GM12878 (cell line): ENCODE measurements at regions not wholly inside any gene's neighbourhood (a gene's known extent, or its start where the extent isn't known, plus 50 kb on each side); places are given as distances from the start of the nearest gene placed in this dataset.

ENCODE experiments used
- ATAC-seq: fragments of 200-7000 bp; cut with Tn5 transposase; 3 replicates; pipeline ENCODE4 v1.9.1; 2020; ENCODE audit warnings: mild to moderate bottlenecking, moderate library complexity
- BruUV-seq: library from RNA; stranded (reverse); fragments of 400-500 nt; replicated peaks from 2 replicates; lab custom pipeline; 2021; lab: Mats Ljungman, UMichigan
- CTCF ChIA-PET: fragments of 300-600 bp; sonication (Branson Sonifier 250); formaldehyde crosslinking; extraction: SDS; loops from one replicate; lab custom pipeline; 2021; ENCODE audit warnings: inconsistent platforms; lab: Yijun Ruan, JAX
- POLR2A ChIA-PET: fragments of 350-600 bp; formaldehyde crosslinking; extraction: SDS; loops from one replicate; lab custom pipeline; 2021; ENCODE audit warnings: inconsistent platforms; lab: Charles Lee
- RAD21 ChIA-PET: fragments of 300-600 bp; sonication (Branson Sonifier 250); formaldehyde crosslinking; loops from one replicate; lab custom pipeline; 2023; ENCODE audit warnings: antibody characterized with exemption; ENCODE audit not compliant: unreplicated experiment; lab: Charles Lee
- SMC1A ChIA-PET: fragments of 300-600 bp; sonication (Branson Sonifier 250); formaldehyde crosslinking; loops from one replicate; lab custom pipeline; 2023; ENCODE audit not compliant: unreplicated experiment, uncharacterized antibody; lab: Charles Lee
- DNase-seq: peaks from one replicate; pipeline ENCODE4 v3.0.0-alpha.2; 2011; ENCODE audit warnings: low read depth, low spot score
- FAIRE-seq: peaks from 3 replicates; lab custom pipeline; 2011; peaks lifted over from hg19 to GRCh38; lab: Jason Lieb, UNC
- H2AFZ ChIP-seq: 2 replicates; pipeline ENCODE4 v1.6.0; 2011; ENCODE audit warnings: low read depth, low read length, control low read depth; ENCODE audit not compliant: control insufficient read depth
- H3K27ac ChIP-seq: 2 replicates; pipeline ENCODE4 v1.5.1; 2011; ENCODE audit warnings: control low read depth; ENCODE audit not compliant: control insufficient read depth, insufficient read depth
- H3K27me3 ChIP-seq, 2 experiments: replicated peaks in 1 of 2; 2 replicates each; pipeline versions ENCODE4 v1.6.0 to v1.6.1; 2011; ENCODE audit warnings: low read length in 1 of 2; ENCODE audit not compliant: control insufficient read depth in 2 of 2, insufficient read depth in 2 of 2
- H3K36me3 ChIP-seq, 2 experiments: 2 replicates each; pipeline ENCODE4 v1.5.1; 2011; ENCODE audit warnings: low read length in 1 of 2; ENCODE audit not compliant: control insufficient read depth in 2 of 2, insufficient read depth in 2 of 2
- H3K4me1 ChIP-seq: 2 replicates; pipeline ENCODE4 v1.6.1; 2011; ENCODE audit warnings: mild to moderate bottlenecking, low read length, moderate library complexity, mixed read lengths; ENCODE audit not compliant: control insufficient read depth, insufficient read depth
- H3K4me2 ChIP-seq: 2 replicates; pipeline ENCODE4 v1.6.0; 2011; ENCODE audit warnings: control low read depth; ENCODE audit not compliant: control insufficient read depth, insufficient read depth
- H3K4me3 ChIP-seq: fragments of 200-600 bp; sonication (generic); 2 replicates; pipeline ENCODE4 v1.5.1; 2016
- H3K79me2 ChIP-seq: 2 replicates; pipeline ENCODE4 v1.6.0; 2011; ENCODE audit warnings: low read length; ENCODE audit not compliant: control insufficient read depth, insufficient read depth
- H3K9ac ChIP-seq: 2 replicates; pipeline ENCODE4 v1.8.0; 2011; ENCODE audit warnings: low read length, control low read depth, mixed read lengths; ENCODE audit not compliant: control insufficient read depth, insufficient read depth
- H3K9me3 ChIP-seq: replicated peaks from 3 replicates; pipeline ENCODE4 v1.5.1; 2011; ENCODE audit warnings: mild to moderate bottlenecking, low read length; ENCODE audit not compliant: control insufficient read depth, insufficient read depth
- H4K20me1 ChIP-seq: 2 replicates; pipeline ENCODE4 v1.6.0; 2011; ENCODE audit not compliant: control insufficient read depth, insufficient read depth
- ASH2L ChIP-seq: fragments of 300-600, 200-600 bp; sonication (generic); IDR thresholded peaks from 2 replicates; pipeline ENCODE4 v1.6.1; 2017; ENCODE audit warnings: low read depth, mild to moderate bottlenecking, borderline replicate concordance
- BCLAF1 ChIP-seq: fragments of 450-650 bp; IDR thresholded peaks from 2 replicates; pipeline ENCODE4 v1.6.1; 2017; ENCODE audit warnings: antibody characterized with exemption, mild to moderate bottlenecking, moderate library complexity
- CUX1 ChIP-seq: IDR thresholded peaks from 2 replicates; pipeline ENCODE4 v1.6.1; 2012; ENCODE audit warnings: improper control_type of control experiment, low read depth, low read length; ENCODE audit not compliant: insufficient replicate concordance
- E2F4 ChIP-seq: IDR thresholded peaks from 2 replicates; pipeline ENCODE4 v1.6.1; 2012; ENCODE audit warnings: low read depth, low read length, improper control_type of control experiment
- EGR1 ChIP-seq, 2 experiments: IDR thresholded peaks; 1 replicate in 1 of 2; 2 replicates in 1 of 2; pipeline ENCODE4 v1.6.1; 2011 to 2012; ENCODE audit warnings: low read depth in 2 of 2, low read length in 2 of 2, borderline replicate concordance in 1 of 2, mild to moderate bottlenecking in 1 of 2, moderate library complexity in 1 of 2
- ETV6 ChIP-seq, 2 experiments: fragments of 450-650 bp in 1 of 2; IDR thresholded peaks in 1 of 2; conservative IDR thresholded peaks in 1 of 2; 2 replicates each; pipeline ENCODE4 v1.6.1; 2014; ENCODE audit warnings: antibody characterized with exemption in 1 of 2, borderline replicate concordance in 1 of 2, low read depth in 1 of 2, mild to moderate bottlenecking in 1 of 2, moderate library complexity in 1 of 2
- JUNB ChIP-seq: IDR thresholded peaks from 2 replicates; pipeline ENCODE4 v1.6.1; 2016; ENCODE audit warnings: antibody characterized with exemption, mild to moderate bottlenecking
- MEF2B ChIP-seq: fragments of 450-650 bp; IDR thresholded peaks from 2 replicates; pipeline ENCODE4 v1.6.1; 2018; ENCODE audit warnings: mild to moderate bottlenecking, moderate library complexity; ENCODE audit not compliant: partially characterized antibody, poor library complexity, severe bottlenecking
- NR2C1 ChIP-seq: fragments of 450-650 bp; IDR thresholded peaks from 2 replicates; pipeline ENCODE4 v1.6.1; 2017; ENCODE audit warnings: antibody characterized with exemption, mild to moderate bottlenecking, moderate library complexity
- SUPT20H ChIP-seq: IDR thresholded peaks from 2 replicates; pipeline ENCODE4 v1.6.1; 2011; ENCODE audit warnings: low read depth, mild to moderate bottlenecking, low read length, moderate library complexity, borderline replicate concordance; ENCODE audit not compliant: control insufficient read depth
- YY1 ChIP-seq: IDR thresholded peaks from 2 replicates; pipeline ENCODE4 v1.6.1; 2011; ENCODE audit warnings: low read depth, mild to moderate bottlenecking, low read length
- WGBS: methylation state at CpG from one replicate; pipeline ENCODE4 v1.1.6; 2016; ENCODE audit warnings: low lambda C conversion rate; ENCODE audit not compliant: insufficient replicate concordance, insufficient coverage; ENCODE audit errors: missing lambda C conversion rate; 5-methylcytosine and 5-hydroxymethylcytosine counted together
- in situ Hi-C: fragments of 300-500 bp; cut with MboI; formaldehyde crosslinking; loops from 9 replicates; pipeline ENCODE4 v1.14.3; 2018; ENCODE audit warnings: mixed read lengths
- intact Hi-C: fragments of 100-400 bp; cut with micrococcal nuclease; formaldehyde crosslinking; loops from one replicate; pipeline ENCODE4 v1.14.2; 2022; ENCODE audit not compliant: unreplicated experiment

- TF ChIP-seq E2F4 (no peak), MEF2B (no peak), BCLAF1 (no peak), NR2C1 (no peak), YY1 (no peak), ETV6 (conservative IDR thresholded peaks at IDR 0.05 in 1 of 2, IDR thresholded peaks at IDR 0.05 in 1 of 2; ENCODE audit: borderline replicate concordance in 1 of 2, low read depth in 1 of 2) (no peak)
Measured at GRCh38 chr5:121175986-121176385, 675.7 kb upstream of the FTMT start (continued).

- BruUV-seq = no TSS peak
- ATAC-seq (no peak), DNase-seq (no peak), FAIRE-seq (no peak)
- Histone ChIP-seq H4K20me1 (no peaks in the 10 kb centered on the region), H3K9ac (no peak overlapping the region), H3K4me3 (no peak overlapping the region), H3K79me2 (no peaks in the 10 kb centered on the region), H3K36me3 (no peaks in the 10 kb centered on the region), H3K27ac (no peak overlapping the region), H3K27me3 (no peaks in the 10 kb centered on the region), H3K4me2 (no peak overlapping the region), H3K4me1 (no peaks in the 10 kb centered on the region), H3K9me3 (no peaks in the 10 kb centered on the region), H2AFZ (no peak overlapping the region)
- ChIA-PET POLR2A (no interaction called here), SMC1A (no interaction called here), CTCF (no interaction called here), RAD21 (no interaction called here)
- intact Hi-C loops = no loop called here
- in situ Hi-C loops = no loop called here
- WGBS = 43% methylated on average over 6 of the region's 6 CpGs
- no peak for TF ChIP-seq SUPT20H
- TF ChIP-seq JUNB = no peak
- TF ChIP-seq ASH2L = no peak
- TF ChIP-seq EGR1 (IDR thresholded peaks at IDR 0.05; ENCODE audit: borderline replicate concordance in 1 of 2, low read depth in 2 of 2, low read length in 2 of 2) = no peak
- TF ChIP-seq CUX1 = no peak
Measured at GRCh38 chr5:121182788-121183490, 668.7 kb upstream of the FTMT start.
